GM21515 (cell line): ENCODE measurements at regions not wholly inside any gene's neighbourhood (a gene's known extent, or its start where the extent isn't known, plus 50 kb on each side); places are given as distances from the start of the nearest gene placed in this dataset.

Experiments
- ATAC-seq: cut with Tn5 transposase; IDR thresholded peaks from one replicate; pipeline ENCODE4 v1.9.1; 2021; ENCODE audit not compliant: unreplicated experiment

DNA sequence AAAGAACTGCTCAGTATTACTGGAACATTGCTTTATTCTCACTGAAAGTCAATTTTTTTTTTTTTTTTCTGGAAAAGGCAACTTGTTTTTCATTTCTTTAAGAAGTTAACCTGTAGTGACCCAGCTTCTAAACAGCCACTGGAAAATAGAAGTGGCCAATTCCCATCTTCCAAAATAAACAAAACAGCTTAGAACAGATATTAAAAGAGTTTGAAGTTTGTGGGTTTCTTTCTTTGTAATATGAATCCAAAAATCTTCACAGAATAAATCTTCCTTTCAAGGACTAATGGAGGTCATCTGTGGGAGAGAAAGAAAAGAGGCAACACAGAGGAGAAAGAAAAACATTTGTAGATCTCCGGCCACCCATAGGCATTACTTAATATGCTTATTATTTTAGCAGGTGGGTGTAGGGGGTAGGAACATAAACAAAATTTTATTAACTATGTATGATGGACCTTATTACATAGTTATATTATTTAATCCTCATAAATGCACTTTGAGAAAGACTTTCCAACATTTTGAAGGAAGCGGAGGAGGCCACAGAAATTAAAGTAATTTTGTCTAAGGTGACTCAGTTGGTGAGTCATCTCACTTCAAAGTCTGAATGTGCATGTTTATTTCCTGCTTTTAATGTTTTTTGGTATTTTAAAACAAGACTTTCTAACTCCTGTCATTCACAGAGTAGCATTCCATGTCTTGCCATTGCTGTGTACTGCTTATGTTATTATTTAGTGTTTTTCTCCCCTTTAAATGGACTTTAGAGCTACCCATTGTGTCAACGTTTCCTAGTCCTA lies 1791.8 kb upstream of the WWC1 start:
- ATAC-seq: no peak

- no peak for ATAC-seq
Measured at GRCh38 chr5:166503506-166503905, 1787.9 kb upstream of the WWC1 start.

DNA sequence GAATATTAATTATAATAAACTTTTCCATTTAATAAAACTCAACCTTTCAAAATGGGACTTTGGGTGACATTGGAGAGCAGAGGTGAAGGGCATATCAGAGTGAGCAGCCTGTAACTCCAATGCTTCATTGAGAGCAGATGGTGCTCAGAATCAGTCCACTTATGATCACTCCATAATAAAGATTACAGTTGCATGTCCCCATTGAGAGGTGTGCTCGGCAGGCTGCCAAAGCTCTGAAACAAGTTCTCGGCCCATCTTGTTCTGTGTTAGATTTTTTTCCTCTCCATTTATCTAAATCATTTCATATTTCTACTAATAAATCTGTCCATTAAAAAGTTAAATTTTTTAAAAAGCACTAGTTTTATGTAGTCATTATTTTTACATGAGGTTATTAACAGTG lies 1786.4 kb upstream of the WWC1 start:
- no peak for ATAC-seq

- no peak for ATAC-seq
Measured at GRCh38 chr5:166505544-166505943, 1785.9 kb upstream of the WWC1 start.

- no peak for ATAC-seq
Measured at GRCh38 chr5:166507810-166508425, 1783.5 kb upstream of the WWC1 start.

- ATAC-seq: no peak
Measured at GRCh38 chr5:166509085-166509484, 1782.4 kb upstream of the WWC1 start.

DNA sequence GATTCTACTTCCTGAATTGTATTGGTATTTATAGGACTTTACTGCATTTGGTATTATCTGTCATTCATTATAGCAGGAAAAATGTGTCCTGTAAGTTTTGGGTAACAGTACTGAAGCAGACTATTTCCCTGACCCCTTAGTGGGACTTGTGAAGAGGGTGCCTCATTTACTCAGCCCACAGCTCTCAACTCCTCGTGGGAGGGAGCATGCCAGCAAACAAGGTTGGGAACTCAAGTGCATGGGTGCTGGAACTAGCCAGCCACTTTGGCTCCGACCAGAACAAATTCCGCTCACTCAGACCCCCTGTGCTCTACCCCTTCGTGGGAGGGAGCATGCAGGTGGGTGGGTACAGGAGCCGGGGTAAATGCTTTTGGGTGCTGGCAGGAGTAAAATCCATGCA lies 1773.5 kb upstream of the WWC1 start:
- no peak for ATAC-seq

GRCh38 chr5:166523206-166523605 lies 1768.2 kb upstream of the WWC1 start:
- no peak for ATAC-seq

GRCh38 chr5:166529200-166529599 lies 1762.2 kb upstream of the WWC1 start:
- no peak for ATAC-seq

- no peak for ATAC-seq
Measured at GRCh38 chr5:166532456-166533220, 1758.8 kb upstream of the WWC1 start.

DNA sequence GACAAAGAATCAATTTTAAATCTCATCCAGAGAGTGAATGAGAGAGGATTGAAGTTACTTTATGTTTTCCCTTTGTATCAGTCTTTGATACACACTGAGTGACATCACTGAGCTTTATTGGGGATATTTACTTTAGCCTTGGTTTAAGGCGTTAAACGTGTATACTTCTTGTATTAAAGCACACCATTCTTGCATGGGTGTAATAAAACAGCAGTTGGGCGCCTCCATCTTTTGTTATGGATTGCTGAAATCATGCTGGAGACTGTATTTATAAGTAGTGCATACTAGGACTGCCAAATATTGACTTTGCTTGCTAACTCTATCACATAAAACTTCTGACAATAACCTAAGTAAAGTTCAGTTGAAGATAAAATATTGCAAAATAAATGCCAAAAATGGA lies 1755.8 kb upstream of the WWC1 start:
- ATAC-seq: no peak

GRCh38 chr5:166540156-166540555 lies 1751.3 kb upstream of the WWC1 start:
- ATAC-seq: no peak

DNA sequence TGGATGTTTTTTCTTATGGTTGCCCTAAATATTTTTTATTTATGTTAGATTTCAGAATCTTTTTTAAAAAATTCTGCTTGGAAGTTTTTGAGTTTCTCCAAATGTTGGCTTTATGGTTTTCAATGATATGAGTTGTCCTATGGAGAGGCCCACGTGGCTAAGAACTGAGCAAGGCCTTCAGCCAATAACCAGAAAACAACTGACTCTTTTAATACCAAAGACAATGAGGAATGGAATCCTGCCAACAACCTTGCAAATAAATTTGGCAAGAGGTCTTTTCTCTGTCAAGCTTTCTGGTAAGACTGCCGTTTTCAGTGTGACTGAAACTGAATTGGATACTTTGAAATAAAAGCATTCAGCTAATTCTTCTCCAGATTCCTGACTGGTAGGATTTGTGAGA lies 1740.1 kb upstream of the WWC1 start:
- no peak for ATAC-seq

GRCh38 chr5:166553778-166554177 lies 1737.7 kb upstream of the WWC1 start:
- ATAC-seq: no peak

GRCh38 chr5:166561759-166562158 lies 1729.7 kb upstream of the WWC1 start:
- ATAC-seq: no peak

DNA sequence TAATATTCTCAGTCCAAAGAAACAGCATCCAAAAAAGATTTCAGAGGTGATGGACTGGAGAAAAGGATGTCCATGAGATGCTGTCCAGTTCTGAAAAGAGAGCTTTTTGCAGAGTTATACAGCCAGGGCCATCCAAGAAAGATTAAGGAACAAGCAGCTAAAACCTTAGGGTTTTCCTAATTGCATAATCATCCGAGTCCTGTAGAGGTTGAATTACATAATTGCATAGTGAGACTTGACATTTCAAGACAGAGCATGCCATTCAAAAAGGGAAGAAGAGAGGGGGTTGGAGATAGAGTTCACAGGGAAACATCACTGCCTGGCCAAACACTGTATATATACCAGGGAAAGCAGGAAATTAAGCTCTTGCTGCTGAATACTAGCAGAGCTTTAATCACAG lies 1729.2 kb upstream of the WWC1 start:
- no peak for ATAC-seq

GRCh38 chr5:166566725-166567124 lies 1724.7 kb upstream of the WWC1 start:
- no peak for ATAC-seq

DNA sequence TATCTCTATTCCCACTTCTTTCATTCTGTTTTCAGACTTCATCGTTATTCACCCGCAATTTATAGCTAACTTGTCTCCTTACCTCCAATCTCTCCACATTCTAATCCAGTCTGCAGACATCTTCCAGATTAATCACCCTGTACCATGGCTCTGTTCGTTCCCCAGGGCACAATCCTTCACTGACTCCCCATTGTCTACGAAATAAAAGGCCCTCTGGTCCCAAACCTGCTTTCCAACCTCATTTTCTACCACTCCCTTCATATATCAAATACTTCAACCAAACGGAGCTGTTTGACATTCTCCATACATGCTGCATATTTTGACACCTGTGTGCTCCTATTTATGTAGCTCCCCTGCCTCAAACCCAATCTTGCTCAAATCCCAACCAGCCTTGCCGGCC lies 1720.6 kb upstream of the WWC1 start:
- no peak for ATAC-seq

DNA sequence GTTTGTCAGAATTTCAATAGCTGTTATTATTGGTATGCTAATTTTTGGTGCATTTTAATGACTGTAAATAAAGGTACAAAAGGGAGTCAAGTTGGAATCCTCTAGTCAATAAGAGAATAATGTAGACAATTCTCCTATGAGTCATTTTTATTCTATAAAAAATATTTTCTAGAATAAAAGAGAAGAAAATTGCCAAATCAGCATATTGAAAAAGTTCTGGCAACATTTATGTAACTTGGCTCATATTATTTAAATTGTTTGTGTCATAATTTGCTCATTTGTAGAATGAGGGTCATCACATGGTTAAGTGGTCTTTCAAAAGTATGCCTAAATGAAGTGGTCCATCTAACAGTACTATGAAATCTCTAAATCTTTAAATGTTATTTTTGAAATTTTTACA lies 1719.8 kb upstream of the WWC1 start:
- ATAC-seq: no peak

DNA sequence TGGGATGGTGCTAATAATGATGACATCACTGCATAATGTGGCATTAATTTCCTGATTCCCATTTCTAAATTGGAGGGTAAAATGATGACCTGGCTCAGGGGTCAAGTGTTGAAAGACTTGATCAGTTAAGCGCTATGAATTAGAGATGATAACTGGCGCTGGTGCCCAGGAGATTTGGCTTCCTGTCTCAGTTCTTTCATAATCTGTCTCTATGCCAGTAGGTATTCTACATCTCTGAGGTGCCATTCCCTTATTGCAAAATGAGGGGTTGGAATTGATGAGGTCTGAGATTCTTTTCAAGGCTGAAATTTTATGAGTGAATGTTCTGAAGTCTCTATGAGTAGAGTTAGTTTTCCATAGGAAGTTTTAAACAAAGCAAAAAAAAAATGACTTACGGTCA lies 1715.1 kb upstream of the WWC1 start:
- no peak for ATAC-seq

GRCh38 chr5:166581826-166582225 lies 1709.6 kb upstream of the WWC1 start:
- no peak for ATAC-seq

GRCh38 chr5:166582416-166582815 lies 1709.0 kb upstream of the WWC1 start:
- ATAC-seq: no peak
